Lower leg skin (tissue), 3 donors: ENCODE measurements at regions not wholly inside any gene's neighbourhood (a gene's known extent, or its start where the extent isn't known, plus 50 kb on each side); places are given as distances from the start of the nearest gene placed in this dataset.

Experiments used
- POLR2A ChIP-seq, 2 donors: fragments of 450-650 bp; IDR thresholded peaks; one replicate each; pipeline ENCODE4 v1.6.1; 2016 to 2017; ENCODE audit warnings: antibody characterized with exemption in 2 of 2, mild to moderate bottlenecking in 1 of 2, moderate library complexity in 1 of 2
- TF ChIP-seq, protein P1 (sequence below), 3 donors: fragments of 450-650 bp; IDR thresholded peaks; one replicate each; pipeline ENCODE4 v1.5.1; 2016; ENCODE audit warnings: antibody characterized with exemption in 3 of 3, mild to moderate bottlenecking in 3 of 3, moderate library complexity in 2 of 3

DNA sequence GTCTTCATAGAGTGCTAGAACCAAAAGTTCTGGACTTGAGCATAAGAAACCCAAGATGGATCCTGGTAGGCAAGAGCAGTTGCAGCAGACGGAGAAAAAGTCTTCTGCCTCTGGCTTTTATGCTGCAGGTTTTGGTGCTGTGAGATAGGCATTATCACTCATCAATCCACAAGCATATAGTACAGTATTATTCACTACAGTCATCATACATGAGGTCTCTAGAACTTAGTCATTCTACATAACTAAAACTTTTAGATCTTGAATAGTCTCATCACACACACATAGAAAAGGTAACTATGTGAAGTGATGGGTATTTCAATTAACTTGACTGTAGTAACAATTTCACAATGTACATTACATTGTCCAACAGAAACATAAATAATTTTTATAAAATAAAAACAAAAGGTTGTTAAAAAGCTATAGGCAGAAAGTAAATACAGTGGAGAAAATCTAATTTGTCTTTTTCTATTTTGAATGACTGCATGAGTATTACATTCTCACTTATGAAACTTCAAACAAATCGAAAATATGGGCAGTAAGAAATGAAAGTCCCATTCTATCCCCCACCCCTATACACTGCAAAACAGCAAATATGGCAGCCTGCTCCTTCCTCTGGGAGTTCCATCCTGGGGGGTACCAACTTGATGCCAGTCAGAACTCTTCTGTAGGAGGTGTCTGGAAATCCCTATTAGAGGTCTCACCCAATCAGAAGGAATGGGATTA is 534.3 kb upstream of the ACVR2A start:
- TF ChIP-seq, protein P1, sequence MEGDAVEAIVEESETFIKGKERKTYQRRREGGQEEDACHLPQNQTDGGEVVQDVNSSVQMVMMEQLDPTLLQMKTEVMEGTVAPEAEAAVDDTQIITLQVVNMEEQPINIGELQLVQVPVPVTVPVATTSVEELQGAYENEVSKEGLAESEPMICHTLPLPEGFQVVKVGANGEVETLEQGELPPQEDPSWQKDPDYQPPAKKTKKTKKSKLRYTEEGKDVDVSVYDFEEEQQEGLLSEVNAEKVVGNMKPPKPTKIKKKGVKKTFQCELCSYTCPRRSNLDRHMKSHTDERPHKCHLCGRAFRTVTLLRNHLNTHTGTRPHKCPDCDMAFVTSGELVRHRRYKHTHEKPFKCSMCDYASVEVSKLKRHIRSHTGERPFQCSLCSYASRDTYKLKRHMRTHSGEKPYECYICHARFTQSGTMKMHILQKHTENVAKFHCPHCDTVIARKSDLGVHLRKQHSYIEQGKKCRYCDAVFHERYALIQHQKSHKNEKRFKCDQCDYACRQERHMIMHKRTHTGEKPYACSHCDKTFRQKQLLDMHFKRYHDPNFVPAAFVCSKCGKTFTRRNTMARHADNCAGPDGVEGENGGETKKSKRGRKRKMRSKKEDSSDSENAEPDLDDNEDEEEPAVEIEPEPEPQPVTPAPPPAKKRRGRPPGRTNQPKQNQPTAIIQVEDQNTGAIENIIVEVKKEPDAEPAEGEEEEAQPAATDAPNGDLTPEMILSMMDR (IDR thresholded peaks at IDR 0.05): no peak
- TF ChIP-seq POLR2A (IDR thresholded peaks at IDR 0.05): no peak
